NCI-H146 (cell line): ENCODE measurements at regions not wholly inside any gene's neighbourhood (a gene's known extent, or its start where the extent isn't known, plus 50 kb on each side); places are given as distances from the start of the nearest gene placed in this dataset.

ENCODE experiments used
- DNase-seq: peaks from one replicate; lab custom pipeline; 2025; lab: John Stamatoyannopoulos, UW

GRCh38 chr2:57957238-57957637 lies 89.4 kb upstream of the VRK2 start:
- DNase-seq, result no peak

- peak; percentile 96 for DNase-seq
Measured at GRCh38 chr2:57959390-57959789, 87.2 kb upstream of the VRK2 start.

- DNase-seq, result no peak
Measured at GRCh38 chr2:57962861-57963260, 83.7 kb upstream of the VRK2 start.

- no peak for DNase-seq
Measured at GRCh38 chr2:57965219-57965618, 81.4 kb upstream of the VRK2 start.

- no peak for DNase-seq
Measured at GRCh38 chr2:57965961-57966360, 80.6 kb upstream of the VRK2 start.

- no peak for DNase-seq
Measured at GRCh38 chr2:57973621-57974186, 72.9 kb upstream of the VRK2 start.

- no peak for DNase-seq
Measured at GRCh38 chr2:57979158-57979557, 67.4 kb upstream of the VRK2 start.

GRCh38 chr2:57981083-57981768 lies 65.4 kb upstream of the VRK2 start:
- no peak for DNase-seq

- DNase-seq, result no peak
Measured at GRCh38 chr2:57987835-57988573, 58.6 kb upstream of the VRK2 start.

- DNase-seq, result peak; percentile 83
Measured at GRCh38 chr2:57990118-57990725, 56.4 kb upstream of the VRK2 start.
